ENCODE measurements at regions not wholly inside any gene's neighbourhood (a gene's known extent, or its start where the extent isn't known, plus 50 kb on each side); places are given as distances from the start of the nearest gene placed in this dataset.

DNA sequence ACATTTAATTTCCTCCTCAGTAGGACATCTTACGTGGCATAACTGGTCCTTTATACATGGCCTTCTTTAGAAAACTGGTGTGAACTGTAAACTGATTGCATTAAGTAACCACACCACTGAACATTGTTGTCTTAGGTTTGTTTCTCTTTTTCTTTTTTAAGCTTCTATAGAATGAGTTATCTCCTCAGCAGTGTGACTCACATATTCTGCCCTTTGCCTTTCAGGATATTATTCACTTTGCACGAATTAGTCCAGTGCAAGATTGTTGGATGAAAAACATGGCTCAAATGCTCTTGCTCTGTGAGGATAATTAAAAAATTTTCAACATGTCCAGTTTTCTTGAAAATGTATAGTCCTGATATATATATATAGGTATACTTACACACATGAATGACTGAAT lies 147.6 kb downstream of the KBTBD8 start:
- TF ChIP-seq, protein P1, sequence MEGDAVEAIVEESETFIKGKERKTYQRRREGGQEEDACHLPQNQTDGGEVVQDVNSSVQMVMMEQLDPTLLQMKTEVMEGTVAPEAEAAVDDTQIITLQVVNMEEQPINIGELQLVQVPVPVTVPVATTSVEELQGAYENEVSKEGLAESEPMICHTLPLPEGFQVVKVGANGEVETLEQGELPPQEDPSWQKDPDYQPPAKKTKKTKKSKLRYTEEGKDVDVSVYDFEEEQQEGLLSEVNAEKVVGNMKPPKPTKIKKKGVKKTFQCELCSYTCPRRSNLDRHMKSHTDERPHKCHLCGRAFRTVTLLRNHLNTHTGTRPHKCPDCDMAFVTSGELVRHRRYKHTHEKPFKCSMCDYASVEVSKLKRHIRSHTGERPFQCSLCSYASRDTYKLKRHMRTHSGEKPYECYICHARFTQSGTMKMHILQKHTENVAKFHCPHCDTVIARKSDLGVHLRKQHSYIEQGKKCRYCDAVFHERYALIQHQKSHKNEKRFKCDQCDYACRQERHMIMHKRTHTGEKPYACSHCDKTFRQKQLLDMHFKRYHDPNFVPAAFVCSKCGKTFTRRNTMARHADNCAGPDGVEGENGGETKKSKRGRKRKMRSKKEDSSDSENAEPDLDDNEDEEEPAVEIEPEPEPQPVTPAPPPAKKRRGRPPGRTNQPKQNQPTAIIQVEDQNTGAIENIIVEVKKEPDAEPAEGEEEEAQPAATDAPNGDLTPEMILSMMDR (IDR thresholded peaks at IDR 0.05; ENCODE audit: low read length), result no peak
- TF ChIP-seq EZH2 (IDR thresholded peaks at IDR 0.05; ENCODE audit: borderline replicate concordance, low read length), result no peak
